ENCODE measurements at regions not wholly inside any gene's neighbourhood (a gene's known extent, or its start where the extent isn't known, plus 50 kb on each side); places are given as distances from the start of the nearest gene placed in this dataset.

DNA sequence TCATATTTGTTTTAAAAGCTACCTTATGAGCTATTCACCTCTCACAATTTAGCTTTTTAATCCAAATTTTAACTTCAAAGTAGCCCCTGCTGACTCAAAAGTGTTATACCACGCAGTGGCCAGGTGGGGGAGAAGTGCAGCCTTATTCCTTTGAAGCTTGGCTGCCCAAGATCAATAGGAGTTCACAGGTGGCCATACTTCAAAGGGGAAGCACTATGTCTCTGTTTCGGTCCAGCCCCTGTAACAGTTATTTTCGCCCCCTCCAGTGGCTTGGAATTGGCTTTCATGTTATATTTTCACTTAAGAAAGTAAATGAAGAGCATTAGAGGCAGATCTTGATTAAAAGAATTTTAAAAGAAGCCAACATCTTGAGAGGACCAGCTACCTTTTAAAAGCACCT is 608.4 kb downstream of the EPHA7 start:
- FAIRE-seq = no peak

DNA sequence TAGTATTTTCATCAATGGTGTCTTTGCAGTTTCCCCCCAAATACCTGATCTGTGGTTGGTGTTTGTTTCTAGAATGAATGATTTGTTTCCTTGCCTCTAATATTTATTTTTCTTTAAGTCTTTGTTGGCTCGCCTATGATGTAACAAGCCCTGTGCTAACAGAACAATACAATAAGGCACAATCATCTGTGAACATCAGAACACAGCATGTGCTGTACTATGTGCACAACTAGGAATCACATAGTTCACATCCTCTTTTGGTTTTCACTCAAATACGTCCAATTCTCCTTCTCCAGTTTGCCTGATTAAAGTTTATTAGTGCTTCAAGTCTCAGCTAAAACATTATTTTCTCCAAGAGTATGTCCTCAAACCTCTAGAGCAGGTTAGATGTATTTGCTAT is 613.1 kb downstream of the EPHA7 start:
- no peak for FAIRE-seq

DNA sequence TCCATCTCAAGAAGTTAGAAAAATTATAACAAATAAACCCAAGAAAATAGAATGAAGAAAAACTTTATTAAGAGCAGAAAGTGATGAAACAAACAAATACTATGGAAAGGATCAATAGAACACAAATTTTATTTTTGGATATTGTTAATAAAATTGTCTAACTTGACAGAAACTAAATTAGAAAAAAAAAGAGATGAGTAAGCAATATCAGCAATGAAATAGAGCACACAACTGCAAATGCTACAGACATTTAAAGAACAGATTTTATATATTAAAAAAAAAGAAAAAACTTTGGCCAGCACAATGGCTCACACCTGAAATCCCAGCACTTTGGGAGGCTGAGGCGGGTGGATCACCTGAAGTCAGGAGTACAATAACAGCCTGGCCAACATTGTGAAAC is 628.0 kb downstream of the EPHA7 start:
- no peak for FAIRE-seq

DNA sequence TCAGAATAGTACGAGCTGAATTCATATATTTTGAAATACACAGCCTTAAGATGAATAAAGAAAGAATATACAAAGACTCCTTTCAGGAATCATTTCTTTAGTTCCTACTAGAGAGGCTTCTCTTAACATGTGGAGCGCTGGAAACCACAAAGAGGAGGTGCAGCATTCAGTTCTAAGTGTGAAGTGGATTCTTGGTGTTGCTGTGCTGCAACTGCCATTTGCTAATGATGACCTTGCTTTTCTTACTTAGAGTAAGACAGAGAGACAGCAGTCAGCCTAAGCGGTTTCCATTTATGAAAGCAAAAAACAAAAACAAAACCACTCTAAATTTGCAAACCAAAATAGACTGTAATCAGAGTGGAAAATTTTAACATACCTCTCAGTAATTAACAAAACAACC is 629.0 kb downstream of the EPHA7 start:
- no peak for FAIRE-seq

DNA sequence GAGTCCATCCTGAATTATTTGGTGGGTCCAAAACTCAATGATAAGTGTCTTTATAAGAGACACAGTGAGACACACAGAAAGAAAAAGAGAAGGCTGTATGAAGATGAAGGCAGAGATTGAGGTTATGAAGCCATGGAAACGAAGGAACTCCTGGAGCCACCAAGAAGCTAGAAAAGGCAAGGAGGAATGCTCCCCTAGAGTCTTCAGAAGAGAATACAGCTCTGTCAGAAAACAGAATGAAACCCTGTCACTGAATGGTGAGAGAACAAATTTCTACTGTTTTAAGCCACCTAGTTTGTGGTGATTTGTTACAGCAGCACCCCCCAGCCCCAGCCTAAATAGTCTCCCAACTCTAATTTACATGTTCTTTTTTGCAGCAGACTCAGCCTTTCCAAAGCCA is 635.1 kb downstream of the EPHA7 start:
- no peak for FAIRE-seq

DNA sequence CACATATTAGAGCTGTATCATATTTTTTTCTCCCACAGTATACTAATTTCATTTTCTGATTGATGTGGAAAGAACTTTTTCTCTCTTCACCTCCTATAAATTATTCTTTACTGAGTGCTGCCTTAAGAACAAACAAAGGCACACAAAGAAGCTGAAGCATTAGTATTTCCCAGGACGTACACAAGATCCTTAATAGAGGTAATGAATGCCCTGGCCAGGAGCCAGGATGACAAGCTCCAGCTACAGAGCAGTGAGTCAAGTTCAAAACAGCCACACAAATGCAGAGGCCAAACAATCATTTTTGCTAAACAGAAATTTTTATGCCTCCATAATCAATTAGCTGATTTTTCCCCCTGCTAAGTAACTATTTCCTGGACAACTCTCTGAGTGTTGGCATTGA is 639.6 kb downstream of the EPHA7 start:
- no peak for FAIRE-seq

DNA sequence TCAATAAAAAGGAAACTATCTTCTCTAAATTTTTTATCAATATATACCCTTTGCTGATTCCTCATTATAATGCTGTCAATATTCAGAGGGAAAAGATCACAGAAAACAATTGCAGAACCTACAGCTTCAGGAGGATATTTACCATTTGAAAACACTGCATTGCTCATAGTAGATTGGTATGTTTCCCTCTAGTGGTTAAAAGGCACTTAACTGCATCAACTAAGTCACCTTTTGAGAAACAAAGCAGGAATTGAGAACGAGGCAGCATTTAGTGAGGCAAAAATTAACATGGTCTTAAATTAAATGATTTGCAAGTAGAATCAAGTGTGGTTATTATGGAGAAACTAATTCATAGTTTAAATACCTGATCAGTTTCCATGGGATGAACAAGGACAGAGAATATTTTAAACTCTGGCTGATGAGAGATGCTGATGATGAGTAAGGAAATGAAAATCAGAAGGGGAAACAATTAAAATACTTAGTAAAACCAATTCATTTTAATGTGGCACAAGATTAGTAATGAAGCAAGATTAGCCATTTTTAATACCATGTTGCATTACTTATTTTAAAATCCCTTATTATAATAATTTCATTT is 642.1 kb downstream of the EPHA7 start:
- FAIRE-seq = no peak

DNA sequence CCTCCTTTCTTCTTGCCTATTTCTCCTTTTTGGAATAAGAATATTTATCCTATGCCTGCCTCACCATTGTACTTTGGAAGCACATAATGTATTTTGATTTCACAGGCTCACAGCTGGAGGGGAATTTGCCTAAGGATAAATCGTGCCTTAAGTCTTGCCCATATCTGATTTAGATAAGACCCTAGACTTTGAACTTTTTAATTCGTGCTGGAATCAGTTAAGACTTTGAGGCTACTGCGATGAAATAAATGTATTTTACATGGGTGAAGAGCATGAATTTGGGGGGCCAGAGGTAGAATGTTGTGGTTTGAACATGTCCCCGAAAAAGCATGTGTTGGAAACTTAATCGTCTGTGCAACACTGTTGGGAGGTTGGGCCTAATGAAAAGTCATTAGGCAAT is 648.8 kb downstream of the EPHA7 start:
- no peak for FAIRE-seq

DNA sequence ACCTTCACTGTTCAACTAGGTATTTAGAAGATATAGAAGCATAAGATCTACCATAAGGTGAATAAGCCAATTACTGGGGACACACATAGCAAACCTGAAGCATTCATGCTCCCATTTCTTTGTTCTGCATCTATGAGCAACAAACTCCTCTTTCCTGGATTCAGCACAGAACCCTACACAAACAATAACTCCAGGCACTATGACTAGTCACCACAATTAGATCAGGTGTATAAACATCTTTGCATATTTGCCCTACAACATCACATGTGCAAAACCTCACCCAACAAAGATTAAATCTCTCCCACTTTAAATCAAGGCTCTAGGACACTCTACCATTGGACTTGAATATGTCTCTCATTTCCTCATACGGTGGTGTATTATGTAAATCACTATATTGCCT is 652.3 kb downstream of the EPHA7 start:
- no peak for FAIRE-seq

DNA sequence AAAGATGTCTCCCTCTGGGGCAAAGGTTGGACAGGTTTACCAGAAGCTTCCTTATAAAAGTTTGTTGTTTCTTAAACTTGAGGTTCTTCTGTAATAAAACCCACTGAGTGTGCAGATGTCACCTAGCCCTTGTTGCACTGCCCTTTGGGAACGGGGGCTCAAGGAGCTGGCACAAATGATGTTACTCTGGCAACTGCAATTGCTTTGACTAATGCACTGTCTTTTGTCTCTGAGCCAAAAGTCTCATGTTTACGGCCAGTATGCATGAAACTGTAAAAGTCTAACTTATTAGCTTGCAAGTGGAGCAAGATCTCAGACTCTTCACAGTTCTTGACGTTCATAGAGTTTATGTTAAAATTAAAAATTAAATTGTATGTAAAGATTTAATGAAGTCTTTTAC is 655.7 kb downstream of the EPHA7 start:
- FAIRE-seq = no peak

DNA sequence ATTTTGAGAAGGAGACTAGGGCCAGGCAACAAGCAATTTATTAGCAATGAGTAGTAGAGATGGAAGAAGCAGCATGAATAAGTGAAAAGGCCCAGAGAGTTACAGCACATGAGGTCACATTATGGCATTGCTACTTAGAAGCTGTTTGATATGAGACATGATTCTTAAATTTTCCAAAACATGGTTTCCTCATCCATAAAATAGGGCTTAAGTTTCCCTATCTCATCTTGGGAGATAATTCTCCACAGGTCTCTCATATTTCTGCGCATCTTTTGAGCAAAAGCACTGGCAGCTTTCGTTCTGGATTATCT is 656.1 kb downstream of the EPHA7 start:
- FAIRE-seq = no peak

DNA sequence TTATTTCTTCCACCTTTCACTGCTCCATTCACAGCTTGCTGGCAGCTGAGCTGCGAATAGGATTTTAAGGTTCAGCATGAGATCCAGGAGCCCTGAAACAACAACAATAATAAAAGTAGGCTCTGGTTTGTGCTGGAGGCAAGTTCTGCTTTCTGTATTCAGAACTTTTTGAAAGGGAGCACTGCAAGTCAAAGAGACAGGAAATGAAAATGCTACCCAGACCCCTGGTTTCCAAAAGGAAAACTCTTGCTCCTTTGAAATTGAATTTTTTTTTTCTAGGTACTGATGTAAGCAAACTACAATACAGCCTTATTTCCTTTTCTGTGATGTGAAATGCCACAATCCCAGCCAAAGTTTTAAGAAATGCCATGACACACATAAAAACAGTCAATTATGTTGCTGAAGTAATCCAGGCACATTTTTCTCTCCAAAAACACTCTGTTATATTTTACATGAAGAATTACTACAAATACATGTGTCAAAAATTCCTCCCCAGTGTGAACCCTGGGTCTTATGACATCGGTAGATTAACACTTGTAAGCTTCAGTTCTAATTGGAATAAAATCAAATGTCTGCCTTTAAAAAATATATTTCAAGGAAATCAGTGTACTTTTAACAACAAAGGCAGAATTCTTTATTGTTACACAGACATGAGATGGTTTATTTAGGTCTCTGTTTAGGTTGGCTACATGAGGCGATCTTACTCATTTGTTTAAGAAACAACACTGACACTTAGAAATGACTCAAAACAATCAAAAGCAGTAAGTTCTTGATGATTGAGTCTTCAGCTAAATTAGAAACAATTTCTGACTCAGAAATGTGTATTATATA is 656.7 kb downstream of the EPHA7 start:
- FAIRE-seq = no peak

DNA sequence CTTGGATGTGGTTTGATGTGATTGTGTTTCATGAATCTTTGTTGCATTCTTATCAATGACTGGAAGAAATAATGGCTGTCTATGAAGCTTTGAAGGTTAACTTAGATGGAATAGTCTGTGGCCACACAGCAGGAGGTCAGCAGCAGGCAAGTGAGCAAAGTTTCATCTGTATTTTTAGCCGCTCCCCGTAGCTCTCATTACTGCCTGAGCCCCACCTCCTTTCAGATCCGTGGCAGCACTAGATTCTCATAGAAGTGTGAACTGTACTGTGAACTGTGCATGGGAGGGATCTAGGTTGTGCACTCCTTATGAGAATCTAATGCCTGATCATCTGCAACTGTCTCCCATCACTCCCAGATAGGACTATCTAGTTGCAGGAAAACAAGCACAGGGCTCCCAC is 660.2 kb downstream of the EPHA7 start:
- no peak for FAIRE-seq

DNA sequence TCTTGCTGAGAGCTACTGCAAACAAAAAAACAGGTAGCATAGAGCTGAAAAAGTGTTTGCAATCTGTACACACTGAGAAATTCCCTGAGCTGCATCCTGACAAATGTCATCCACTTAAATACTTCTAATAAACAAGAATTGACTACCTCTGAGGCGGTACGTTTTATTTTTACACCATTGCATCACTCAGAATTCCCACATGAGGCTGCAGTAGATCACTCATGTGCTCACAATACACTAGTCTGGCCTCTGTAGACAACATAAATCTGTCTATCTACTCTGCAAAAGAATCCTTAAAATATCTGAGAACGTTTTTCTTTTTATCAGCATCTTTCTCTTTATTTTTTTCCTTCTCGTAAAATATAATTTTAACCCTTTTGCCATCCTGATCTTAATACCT is 661.4 kb downstream of the EPHA7 start:
- no peak for FAIRE-seq

DNA sequence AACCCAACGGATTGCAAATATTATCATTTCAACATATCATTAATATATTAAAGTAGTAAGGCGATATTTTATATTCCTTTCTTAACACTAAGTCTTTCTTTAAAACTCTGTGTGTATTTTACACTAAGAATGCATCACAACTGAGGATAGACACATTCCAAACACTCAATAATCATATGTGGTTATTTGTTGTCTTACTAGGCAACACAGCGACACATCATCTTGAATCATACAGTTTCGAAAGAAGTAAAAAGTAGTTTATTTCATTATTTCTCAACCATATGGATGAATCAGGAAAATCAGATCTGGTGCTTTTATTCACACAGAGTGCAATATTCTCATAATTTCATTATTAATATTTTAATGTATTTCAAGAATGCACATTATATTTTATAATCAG is 662.4 kb downstream of the EPHA7 start:
- FAIRE-seq = no peak

DNA sequence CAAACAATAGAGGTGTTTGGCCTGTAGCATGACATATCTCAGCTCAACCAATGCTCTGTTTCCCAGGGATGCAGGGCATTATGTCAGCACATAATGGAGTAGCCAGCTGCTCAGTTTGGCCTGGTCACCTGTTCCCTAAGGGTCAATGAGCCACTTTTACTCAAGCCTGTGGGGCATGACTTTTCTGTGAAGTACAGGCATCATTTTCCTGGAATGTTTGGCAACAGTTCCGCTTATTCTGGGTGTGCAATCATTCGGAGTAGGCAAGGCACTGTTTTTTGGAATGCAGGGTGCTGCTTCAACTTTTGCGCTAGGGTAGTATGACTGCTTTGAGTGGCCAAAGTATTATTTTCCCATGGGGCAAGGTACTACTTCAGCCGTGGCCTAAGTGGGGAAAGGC is 665.4 kb downstream of the EPHA7 start:
- FAIRE-seq = no peak

DNA sequence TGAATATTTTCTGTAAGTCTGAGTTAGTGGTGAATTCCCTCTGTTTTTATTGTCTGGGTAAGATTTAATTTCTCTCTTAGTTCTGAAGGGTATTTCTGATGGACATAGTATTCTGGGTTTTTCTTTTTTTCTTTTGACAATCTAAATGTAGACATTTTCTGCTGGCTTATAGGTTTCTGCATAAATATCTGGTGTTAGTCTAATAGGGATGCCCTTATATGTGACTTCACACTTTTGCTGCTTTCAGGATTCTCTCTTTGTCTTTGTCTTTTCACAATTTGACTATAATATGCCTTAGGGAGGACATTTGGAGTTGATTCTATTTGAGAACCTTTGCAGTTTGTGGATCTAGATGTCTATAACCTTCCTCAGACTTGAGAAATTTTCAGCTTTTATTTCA is 667.2 kb downstream of the EPHA7 start:
- no peak for FAIRE-seq

DNA sequence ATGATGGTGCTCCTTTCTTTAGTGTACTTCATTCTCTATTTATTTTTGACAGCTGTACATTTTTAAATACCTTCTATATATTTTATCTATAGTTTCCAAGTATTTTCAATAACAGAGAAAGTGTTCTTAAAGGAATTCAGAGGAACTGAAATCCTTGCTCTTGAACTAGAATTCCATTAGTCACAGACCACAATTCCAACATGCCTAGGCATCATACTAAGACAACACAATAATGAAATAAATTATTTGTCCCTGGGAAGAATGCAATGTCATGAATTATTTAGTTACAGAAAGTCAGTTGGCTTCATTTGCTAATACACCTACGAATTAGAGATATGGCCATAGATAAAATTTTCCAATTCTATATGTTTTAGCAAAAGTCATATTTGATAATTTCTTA is 671.2 kb downstream of the EPHA7 start:
- no peak for FAIRE-seq

DNA sequence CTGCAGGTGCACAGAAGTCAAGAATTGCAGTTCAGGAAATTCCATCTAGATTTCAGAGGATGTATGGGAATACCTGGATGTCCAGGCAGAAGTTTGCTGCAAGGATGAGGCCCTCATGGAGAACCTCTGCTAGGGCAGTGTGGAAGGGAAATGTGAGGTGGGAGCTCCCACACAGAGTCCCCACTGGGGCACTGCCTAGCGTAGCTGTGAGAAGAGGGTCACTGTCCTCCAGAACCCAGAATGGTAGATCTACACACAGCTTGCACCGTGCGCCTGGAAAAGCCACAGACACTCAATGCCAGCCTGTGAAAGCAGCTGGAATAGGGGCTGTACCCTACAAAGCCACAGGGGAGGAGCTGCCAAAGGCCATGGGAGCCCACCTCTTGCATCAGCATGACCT is 681.4 kb downstream of the EPHA7 start:
- no peak for FAIRE-seq

DNA sequence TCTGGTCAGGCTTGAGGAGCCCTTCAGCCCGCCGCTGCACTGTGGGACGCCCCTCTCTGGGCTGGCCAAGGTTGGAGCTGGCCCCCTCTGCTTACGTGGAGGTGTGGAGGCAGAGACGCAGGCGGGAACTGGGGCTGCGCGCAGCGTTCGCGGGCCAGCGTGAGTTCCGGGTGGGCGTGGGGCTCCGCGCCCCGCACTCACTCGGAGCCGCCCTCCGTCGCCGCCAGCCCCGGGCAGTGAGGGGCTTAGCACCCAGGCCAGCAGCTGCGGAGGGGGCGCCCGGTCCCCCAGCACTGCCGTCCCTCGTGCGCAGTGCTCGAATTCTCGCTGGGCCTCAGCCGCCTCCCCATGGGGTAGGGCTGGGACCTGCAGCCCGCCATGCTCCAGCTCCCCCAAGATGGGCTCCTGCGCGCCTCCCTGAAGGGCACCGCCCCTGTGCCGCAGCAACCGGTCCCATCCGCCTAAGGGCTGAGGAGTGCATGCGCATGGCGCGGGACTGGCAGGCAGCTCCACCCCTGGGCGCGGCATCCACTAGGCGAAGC is 695.9 kb downstream of the EPHA7 start:
- FAIRE-seq = no peak

DNA sequence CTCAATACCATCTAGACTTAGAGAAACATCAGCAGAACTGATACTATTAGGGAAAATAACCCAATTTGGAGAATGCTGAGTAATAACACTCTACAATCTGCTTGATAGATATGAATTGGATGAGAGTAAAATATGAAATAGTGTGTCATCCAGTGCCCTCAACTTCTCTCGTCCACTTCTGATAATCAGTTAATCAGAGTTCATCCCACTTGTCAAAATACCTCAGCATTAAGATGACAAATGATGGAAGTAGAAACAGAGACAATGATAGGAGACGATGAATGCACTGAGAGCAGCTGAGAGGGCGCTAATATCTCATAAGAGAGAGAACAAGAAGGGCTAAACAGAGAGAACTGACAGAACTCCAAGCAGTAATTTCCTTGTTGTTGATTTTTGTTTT is 699.6 kb downstream of the EPHA7 start:
- no peak for FAIRE-seq

DNA sequence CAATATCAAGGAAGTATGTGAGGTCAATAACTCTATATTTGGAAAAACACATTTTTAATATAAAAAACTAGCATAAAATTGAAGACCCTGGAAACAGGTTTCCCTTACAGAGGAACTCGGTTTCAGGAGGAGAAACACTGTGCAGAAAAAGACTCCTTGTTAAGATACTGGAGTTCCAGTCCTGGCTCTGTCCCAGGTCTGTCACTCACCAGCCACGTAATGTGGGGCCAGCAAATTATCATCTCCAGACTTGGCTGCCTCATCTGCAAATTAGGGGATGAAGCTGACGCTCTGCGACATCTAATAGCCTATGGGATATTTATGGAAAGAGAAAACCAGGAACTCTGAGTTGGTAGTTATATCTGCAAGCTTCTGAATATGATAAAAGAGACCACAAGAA is 702.7 kb downstream of the EPHA7 start:
- no peak for FAIRE-seq

DNA sequence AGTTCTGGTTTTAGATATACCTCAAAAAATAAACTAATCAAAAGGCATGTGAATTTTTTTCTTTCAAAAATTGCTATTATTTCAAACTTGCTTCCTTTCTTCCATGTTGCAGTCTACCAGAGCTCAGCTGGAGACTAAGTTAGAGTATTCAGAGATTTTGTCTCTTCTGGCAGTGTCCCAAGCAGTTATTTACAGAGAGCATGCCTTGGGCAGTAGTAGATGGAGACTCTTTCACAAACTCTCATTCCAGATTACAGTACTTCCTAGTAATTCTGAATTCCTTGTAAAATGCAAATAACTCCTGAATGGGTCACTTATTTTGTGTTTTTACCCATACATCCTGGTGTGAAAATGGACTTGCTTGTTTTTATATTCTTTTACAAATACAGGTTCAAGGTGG is 703.4 kb downstream of the EPHA7 start:
- no peak for FAIRE-seq

DNA sequence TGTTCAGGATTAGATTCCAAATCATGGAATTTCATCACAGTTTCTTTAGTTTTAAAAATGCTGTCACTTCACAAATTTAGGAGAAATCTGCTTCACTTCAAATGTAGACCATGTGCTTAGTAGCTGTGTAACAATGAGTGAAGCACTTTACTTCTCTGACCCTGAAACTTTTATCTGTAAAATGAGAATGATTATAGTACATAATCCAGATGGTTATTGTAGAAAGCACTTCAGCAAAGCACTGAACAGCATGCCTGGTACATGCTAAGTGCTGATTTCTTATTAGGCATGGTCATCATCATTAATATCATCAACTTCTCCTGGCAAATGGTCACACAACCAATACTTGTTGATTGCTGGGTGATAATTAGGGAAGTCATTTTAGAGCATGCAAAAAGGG is 705.0 kb downstream of the EPHA7 start:
- no peak for FAIRE-seq

DNA sequence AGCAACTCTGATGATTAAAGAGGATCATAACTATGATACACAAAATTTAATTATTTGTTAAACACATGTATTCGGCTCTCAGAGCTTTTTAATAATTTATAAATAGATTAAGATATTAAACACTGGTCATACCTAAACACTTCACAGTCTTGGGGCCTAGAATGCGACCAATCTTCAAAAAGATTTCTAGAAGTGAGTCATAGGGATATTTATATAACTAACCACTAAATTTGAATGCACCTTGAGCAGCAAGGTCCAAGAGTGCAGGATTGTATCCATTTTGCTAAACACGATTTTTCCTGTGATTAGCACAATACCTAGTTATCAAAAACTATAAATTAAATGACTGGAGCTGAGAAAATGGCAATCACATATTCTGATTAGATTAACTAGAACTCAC is 709.3 kb downstream of the EPHA7 start:
- FAIRE-seq = no peak

Data from TTC549 (cell line).